ENCODE measurements at regions not wholly inside any gene's neighbourhood (a gene's known extent, or its start where the extent isn't known, plus 50 kb on each side); places are given as distances from the start of the nearest gene placed in this dataset.

DNA sequence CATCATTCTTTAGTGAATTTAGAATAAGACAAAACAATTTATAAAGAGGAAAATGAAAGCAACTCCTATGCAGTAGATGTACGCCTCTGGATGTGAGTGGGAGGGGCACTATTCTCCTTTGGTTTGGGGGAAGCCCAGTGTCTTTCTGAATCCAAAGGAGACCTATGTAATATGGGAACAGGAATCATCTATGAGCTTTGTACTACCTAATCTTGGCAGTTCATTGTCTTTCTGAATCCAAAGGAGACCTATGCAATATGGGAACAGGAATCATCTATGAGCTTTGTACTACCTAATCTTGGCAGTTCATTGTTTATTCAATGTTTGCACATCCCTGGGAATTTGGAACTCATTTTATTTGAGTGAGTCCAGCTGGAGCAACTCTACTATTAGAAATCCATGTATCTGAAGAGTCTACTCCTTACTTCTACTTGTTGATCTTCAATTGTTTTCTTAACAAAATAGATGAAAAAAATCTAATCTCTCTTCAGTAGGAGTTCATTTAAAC is 401.1 kb upstream of the LRATD1 start:
- no peak for DNase-seq

DNA sequence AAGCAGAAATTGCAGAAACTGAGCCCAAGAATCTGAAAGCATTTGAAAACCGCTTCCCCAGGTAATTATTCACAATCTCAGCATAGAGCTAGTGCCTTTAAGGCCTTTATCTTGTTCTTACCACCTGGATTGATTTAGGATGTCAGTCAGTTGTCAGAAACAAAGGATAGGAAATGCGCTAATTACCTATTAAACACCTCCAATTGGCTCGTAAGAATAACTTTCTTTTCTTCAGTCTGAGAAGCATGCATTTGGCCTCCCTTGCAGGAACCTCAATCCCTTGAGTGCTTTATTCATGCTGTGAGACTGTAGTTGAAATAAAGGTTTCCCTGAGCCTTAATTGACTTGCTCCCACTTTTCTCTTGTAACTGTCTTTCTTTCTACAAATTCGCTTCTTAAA is 400.3 kb upstream of the LRATD1 start:
- no peak for DNase-seq

DNA sequence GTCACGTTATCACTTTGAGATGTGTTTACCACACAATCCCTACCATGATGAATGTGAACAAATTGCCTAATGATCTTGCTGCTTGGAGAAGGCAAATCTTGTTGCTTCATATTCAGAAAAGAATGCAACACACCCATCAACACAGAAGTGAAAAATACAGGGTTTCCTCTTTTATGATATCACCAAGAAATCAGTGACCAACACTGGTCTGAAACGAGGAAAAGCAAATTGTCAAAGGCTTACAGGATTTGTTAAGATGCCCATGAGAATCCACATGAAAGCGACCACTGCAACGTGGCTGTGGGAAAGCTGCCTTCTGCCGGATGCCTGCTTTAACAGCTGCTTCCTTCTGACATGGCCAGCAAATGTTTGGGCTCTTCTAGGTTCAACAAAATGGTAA is 397.6 kb upstream of the LRATD1 start:
- no peak for DNase-seq

DNA sequence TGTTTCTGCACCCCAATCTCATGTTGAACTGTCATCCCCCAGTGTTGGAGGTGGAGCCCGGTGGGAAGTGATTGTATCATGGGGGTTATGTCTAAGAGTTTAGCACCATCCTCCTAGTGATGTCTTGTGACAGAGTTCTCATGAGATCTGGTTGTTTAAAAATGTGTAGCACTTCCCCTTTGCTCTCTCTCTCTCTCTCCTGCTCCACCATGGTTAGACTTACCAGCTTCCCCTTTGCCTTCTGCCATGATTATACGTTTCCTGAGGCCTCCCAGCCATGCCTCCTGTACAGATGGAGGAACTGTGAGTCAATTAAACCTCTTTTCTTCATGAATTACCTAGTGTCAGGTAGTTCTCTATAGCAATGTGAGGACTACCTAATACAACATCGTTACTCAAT is 396.9 kb upstream of the LRATD1 start:
- DNase-seq, result no peak

DNA sequence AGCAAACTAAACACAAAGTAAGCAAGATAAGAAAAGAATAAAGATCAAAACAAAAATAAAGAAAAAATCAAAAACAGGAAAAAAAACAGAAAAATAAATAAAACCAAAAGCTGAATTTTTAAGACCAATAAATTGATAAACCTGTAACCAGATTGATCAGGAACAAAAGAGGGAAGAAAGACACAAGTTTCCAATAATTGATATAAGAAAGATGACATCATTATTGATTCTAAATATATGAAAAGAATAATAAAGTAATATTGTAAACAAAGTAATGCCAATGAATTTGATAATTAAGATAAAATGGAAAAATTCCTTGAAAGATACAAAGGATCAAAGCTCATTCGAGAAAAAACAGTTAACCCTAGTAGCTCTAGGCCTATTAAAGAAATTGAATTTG is 394.6 kb upstream of the LRATD1 start:
- no peak for DNase-seq

DNA sequence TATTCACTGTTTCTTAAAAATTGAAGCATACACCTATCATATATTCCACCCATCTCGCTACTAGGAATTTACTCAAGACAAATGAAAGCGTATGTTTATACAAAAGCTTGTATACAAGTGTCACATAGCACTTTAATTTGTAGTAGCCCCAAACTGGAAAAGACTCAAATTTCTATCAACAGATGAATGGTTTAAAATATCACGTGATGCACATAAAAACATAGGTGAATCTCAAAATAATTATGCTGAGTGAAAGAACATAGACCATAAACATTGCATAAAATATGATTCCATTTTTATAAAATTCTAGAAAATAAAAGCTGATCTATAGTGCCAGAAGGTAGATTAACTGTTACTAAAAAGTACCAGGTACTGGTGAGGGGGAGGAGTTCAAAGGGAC is 392.9 kb upstream of the LRATD1 start:
- DNase-seq, result no peak

DNA sequence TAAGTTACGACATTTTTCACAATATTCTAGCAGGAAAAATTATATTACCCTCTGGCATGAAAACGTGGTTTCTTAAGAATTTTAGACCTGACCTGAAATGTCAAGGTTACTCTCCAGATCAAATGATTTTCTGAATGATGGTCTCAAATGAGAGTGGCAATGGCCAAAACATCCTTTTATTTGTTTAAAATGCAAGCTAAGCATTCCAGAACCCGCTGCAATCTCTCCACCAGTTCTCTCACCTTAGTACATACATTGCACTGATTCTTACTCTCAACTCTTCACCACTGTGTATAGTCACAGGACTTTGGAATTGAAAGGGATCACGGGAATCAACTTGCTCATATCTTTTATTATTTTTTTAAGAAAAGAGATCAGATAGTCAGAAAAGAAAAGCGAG is 391.6 kb upstream of the LRATD1 start:
- DNase-seq, result no peak

DNA sequence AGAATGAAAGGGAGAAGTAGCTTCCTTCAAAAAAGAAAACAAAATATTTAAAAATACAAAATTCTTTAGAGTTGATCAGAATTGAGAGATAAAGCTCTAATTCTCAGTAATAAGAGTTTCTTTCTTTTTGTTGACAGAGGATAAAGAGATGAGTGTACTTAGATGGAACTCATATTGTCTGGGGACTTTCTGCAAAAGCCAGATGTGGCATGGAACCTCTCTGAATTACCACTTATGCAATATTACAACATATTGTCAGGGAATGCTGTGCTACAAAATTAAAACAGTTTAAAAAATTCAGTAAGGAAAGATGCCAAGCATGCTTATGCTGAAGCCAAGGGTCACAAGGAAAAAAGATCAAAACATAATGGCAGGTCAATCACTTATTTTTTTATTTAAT is 386.6 kb upstream of the LRATD1 start:
- no peak for DNase-seq

DNA sequence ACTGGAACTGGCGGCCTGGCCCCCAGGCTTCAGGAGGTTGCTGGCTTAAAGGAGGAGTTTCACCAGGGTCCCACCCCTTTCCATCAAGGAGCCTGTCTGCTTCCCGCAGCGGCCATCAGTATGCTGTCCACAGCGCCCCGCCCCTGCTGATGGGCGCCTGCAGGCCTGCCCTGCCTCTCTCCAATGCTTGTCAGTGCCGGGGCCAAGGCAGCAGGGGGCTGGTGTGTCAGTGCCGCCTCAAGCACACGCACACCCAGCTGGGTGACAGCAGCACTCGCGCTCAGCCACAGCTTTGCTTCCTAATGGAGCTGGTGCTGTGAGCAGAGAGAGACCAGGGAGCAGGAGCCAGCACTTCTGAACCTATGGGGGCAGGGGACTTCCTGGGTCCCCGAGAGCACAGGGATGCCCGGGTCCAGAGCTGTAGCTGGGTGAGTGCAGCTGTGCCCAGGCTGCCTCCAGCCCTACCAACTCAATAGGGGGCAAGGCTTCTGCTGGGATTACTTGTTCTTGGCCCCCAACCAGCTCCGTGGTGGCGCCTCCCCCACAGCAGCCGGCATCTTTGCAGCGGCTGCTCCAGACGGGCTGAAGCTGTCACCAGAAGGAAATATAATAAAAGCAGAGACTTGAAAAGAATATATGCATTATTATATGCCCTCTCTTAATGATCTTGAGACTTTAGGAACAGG is 377.2 kb upstream of the LRATD1 start:
- no peak for DNase-seq

DNA sequence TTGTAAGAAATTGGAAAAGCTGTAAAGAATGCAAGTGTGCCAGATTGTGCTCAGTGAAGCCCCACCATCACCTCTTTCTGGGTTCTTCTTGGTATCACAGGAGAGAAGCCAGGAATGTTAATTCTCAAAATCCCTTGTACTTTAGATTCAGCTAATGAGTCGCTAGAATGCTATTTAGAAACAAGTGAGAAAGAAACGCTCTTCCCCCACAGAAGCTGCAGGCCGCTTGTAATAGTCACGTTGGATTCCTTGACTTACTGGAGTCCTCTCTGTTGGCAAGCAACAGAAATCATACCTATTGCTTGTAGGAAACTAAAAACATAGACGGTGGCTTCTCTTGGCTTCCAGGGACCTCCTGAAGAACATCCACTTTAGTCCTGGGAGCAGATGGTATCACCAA is 375.6 kb upstream of the LRATD1 start:
- DNase-seq, result no peak

DNA sequence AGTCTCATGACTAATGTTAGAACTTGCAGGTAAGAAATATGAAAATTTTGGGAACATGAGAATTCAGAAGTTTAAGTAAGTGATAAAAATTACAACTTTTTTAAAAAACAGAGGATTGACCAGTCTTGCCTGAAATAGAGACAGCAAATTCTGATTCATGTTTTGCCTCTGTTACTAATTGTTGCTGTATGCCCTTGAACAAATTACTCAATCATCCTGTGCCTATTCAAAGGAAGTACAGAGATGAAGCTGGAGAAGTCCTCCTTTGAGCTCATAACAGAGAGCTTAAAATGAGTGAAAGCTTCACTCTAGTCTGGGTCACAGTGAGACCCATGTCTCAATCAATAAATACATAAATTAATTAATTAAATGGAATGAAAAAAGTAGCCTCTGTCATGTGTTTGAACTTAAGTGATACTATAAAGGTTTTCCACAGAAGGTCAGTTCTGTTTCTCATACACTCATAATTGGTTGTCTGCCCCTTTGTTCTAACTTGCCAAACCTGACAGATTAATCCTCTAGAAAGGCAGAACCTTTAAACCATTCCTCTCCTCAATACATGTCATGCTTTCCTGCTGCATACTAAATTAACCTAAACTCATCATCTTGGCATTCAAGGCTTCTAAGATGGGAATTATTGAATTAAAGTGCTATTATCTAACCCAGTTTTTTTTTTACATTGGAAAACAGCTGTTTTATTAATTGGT is 374.6 kb upstream of the LRATD1 start:
- DNase-seq, result no peak

DNA sequence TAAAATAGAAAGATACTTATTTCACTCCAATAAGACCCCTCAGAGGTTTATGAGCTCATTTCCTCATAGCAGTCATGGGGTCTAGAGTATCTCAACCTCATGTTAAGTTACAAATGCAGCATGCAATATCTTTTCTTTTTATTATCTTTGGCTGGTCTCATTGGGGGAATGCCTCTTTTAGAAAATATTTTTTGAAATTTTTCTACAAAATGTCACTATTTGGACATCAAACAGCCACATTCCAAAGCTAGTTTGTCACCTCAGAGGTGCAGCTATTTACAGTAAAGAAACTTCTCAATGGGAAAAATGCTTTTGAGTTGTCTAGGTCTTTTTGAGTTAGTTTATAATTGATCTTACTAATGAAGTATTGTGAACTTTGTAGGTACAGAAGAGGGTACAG is 370.7 kb upstream of the LRATD1 start:
- no peak for DNase-seq

DNA sequence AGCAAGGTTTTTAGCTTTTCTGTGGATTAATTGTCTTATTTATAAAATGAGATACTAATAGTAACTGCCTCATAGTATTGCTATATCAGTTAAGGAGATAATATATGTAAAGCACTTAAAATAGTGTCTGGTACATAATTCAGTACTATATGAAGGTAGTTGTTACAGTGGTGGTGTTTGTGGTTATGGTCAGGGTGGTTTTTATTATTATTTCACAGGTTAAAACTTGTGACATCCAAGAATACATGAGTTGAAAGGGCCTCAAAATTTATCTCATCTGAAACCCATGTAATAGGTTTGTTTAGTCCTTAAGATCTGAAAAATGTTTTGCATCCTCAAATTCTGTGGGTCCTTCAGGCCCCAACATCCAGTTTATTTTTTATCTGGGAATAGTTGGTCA is 369.5 kb upstream of the LRATD1 start:
- DNase-seq, result no peak

DNA sequence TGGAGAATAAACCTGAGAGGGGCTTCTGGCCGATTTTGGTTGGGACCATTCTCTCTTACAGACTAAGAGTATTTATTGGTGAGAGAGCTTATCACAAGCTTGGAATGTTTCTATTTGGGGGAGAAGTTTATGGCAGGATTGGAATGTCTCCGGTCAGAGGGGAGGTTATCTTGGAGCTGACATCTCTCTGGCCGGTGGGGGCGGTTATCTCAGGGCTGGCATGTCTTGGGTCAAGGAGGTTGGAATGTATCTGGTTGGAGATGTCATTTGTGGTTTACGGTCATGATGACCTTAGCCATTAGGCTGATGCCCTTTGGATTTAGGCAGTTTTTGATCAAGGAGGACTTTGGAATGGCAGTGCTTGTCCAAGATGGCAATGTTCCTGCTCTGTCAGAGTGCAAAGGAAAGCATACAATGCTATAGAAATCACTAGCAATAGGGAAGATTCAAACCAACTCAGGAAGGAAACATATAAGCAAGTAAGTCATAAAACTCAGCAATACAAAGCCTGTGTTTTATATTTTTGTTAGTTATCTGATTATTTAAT is 362.4 kb upstream of the LRATD1 start:
- DNase-seq, result no peak

DNA sequence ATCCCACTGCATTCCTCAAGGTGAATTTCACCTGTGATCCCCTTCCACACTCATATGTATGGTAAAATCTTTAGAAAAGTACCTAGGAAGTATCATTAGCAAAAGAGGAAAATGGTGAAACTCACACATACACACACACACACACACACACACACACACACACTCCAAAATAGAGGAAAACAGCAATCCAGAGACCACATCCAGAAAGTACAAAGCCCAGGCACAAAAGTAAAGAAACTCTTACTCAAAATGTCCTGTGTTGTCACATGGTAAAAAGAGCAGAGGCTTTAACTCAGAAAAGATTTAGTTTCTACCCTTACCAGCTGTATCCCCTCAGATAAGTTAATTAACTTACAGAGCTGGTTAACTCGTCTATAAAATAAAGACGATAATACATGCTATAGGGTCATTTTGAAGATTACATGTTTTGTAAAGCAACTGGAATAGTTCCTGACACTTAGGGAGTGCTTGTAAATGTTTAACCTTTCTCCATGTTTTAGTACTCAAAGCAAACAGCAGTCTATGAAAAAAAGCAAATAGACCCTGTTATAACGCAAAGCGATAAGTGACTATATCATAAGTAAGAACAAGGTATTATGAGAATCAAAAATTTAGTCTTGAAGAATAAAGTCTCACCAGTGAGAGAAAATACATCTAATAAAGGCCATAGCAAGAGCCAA is 360.0 kb upstream of the LRATD1 start:
- no peak for DNase-seq

DNA sequence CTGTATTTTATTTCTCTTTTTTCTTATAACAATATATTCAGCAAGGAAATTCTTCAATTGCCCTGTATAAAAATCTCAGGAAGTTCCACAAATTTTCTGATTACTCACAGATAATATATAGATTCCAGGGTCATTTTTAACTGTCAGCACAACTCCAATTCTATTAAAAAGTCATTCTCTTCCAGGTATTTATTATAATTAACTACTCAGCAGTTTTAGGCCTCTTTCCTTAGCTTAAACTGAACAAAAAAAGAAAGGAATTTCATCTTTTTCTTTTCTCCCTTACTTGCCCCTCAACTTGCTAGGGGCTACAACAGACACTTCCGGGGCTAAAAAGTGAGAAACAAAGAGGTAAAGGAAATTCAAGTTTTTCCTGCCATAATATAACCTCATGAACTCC is 358.9 kb upstream of the LRATD1 start:
- no peak for DNase-seq

DNA sequence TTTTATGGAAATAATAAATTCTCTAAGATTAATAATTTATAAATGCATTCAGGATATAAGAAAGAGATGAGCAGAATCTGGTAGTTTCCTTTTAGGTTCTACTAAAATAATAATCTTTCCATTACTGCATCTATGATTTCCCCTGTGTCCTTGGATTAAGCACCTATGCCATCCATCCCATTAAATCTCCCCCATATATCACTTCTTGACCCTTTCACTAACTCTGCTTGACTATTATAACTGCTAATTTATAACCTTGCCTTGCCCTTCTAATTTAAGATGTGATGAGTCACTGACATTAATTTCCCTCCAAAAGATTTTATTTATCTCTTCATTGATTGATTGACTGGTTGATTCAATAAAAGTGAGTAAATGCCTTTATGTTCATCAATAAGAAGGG is 348.3 kb upstream of the LRATD1 start:
- no peak for DNase-seq

DNA sequence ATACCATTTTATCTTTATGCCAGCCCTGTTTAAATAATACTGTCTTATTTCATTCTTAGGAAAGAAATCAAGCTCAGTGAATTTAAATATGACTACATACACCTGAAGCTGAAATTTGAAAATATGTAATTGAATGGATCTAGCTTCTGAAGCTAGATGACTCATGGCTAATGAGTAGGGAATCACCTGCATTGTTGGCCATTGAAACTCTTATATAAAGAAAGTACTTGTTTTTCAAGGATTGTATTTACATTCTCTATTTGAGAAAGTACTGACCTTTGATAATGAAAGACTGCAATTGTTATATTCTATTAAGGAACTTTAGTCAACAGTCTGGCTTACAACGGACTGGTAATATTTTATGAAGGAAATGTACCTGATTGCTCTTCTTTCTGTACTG is 346.7 kb upstream of the LRATD1 start:
- no peak for DNase-seq

DNA sequence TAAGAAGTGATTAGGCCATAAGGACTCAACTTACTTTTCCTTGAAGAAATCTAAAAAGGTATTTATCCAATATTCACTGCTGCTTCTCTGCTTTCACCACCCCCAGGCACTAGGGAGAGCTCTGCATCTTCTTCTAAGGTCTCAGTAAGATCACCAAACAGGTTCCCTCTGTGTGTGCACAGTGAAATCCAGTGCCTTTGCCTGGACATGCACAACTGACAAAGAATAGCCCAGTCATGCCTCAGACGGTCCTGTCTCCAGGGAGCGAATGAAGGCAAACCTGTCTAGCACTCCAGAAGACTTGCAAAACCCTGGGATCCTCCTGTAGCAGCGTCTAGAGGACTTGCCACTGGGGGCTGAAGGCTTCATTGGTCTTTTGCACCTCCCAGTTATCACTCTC is 344.5 kb upstream of the LRATD1 start:
- no peak for DNase-seq

DNA sequence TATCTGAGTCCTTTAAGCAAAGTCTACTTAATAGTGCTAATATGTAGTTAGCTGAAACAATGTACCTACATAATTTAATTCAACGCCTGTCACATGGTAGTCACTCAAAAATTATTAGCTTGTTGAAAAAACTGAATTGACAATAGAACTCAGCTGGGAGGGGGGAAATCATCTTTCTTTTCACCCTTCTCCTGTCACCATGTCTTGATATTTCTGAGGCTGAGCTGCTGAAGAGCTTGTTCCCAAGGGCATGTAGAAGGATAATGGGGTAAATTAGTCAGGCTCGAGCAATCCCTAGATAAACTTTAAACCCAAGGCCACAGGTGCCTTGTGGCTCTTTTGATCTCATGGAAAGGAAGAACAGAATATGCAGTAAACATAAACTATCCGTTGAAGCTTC is 339.6 kb upstream of the LRATD1 start:
- DNase-seq, result no peak

DNA sequence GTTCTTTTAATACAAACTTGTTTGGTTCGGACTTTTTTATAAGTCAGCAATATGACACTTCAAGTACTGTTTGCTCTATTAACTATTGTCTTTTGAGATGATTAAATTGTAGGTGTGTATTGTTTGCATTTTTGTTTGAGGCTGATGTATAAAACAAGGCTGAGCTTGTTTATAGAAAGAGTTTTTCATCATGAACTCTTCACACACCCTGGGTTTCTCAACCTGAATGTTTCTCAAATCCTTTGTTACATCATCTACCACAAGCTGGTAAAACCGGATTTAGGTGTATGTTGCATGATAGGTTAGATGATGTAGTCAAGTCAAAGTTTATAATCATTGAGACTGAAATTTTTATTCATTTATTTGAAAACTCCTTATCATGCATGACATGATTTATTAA is 335.2 kb upstream of the LRATD1 start:
- no peak for DNase-seq

DNA sequence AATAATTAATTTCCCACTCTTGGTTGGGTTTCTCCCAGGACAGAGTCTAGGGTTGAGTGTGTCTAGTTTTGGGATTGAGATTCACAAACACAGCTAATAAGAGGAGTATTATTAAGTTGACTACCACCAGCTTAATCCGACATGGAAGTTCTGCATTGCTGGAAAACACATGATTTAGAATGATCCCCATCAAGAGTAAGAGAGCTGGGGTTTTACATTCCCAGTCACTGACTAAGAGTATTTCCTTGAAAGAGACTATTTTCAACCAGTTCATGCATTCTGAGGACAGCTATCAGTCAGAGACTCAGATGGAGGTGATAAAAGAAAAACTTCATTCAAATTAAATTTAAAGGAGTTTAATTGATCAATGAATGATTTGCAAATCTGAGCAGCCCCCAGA is 334.6 kb upstream of the LRATD1 start:
- no peak for DNase-seq

DNA sequence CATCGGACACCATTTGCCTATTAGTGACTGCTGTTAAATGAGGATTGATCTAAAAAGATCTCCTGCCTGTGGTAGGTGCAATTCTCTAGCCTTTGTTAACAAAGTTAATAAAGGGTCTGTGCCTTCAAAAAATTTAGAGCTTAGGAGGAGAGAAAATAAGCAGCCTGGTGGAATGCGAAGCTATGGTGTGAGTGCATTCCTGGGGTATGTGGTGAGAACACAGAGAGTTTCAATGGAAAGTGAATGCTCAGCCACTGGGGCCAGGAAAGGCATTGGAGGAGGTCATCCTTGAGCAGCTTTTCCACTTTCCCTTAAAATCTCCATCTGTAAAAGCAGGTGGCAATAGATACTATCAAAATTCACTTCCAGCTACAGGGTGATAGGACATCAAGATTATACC is 331.2 kb upstream of the LRATD1 start:
- DNase-seq, result no peak

Measured in NCI-H1092 (cell line).